CD14-positive monocyte (primary cell): ENCODE measurements at regions not wholly inside any gene's neighbourhood (a gene's known extent, or its start where the extent isn't known, plus 50 kb on each side); places are given as distances from the start of the nearest gene placed in this dataset.
"Not testable (repeated sequence)": the region's sequence is repeated elsewhere in the genome, so short reads cannot be mapped to it uniquely, and the experiment has no call there.

Experiments
- DNase-seq, 3 donors: peaks; one replicate each; pipeline ENCODE4 v3.0.0-alpha.2; 2011 to 2022
- H2AFZ ChIP-seq: 2 replicates; pipeline ENCODE4 v1.6.0; 2012; ENCODE audit warnings: mild to moderate bottlenecking, low read depth, low read length, inconsistent platforms; ENCODE audit not compliant: insufficient read depth, poor library complexity, severe bottlenecking
- H3K27ac ChIP-seq, 2 donors: 1 replicate in 1 of 2; 2 replicates in 1 of 2; pipeline ENCODE4 v1.5.1; 2012 to 2013; ENCODE audit warnings: low read length in 2 of 2, control low read depth in 1 of 2, inconsistent platforms in 1 of 2, low read depth in 1 of 2, mild to moderate bottlenecking in 1 of 2
- H3K27me3 ChIP-seq, 2 donors: one replicate each; pipeline versions ENCODE4 v1.6.0 to v1.6.1; 2011 to 2013; ENCODE audit warnings: low read length in 2 of 2; ENCODE audit not compliant: control insufficient read depth in 2 of 2, insufficient read depth in 2 of 2
- H3K36me3 ChIP-seq, 2 donors: replicated peaks in 1 of 2; 1 replicate in 1 of 2; 2 replicates in 1 of 2; pipeline versions ENCODE4 v1.5.1 to v1.6.1; 2012 to 2013; ENCODE audit warnings: low read length in 2 of 2, control low read depth in 1 of 2, inconsistent platforms in 1 of 2, mild to moderate bottlenecking in 1 of 2; ENCODE audit not compliant: insufficient read depth in 2 of 2, control insufficient read depth in 1 of 2
- H3K4me1 ChIP-seq, 2 donors: 1 replicate in 1 of 2; 2 replicates in 1 of 2; pipeline versions ENCODE4 v1.5.1 to v1.6.1; 2012 to 2013; ENCODE audit warnings: low read length in 2 of 2, control low read depth in 1 of 2, inconsistent platforms in 1 of 2, mild to moderate bottlenecking in 1 of 2, moderate library complexity in 1 of 2; ENCODE audit not compliant: insufficient read depth in 2 of 2, control insufficient read depth in 1 of 2
- H3K4me2 ChIP-seq: replicated peaks from 2 replicates; pipeline ENCODE3; 2012; ENCODE audit warnings: low read length, moderate library complexity, mild to moderate bottlenecking; ENCODE audit not compliant: poor library complexity, severe bottlenecking; ENCODE audit errors: extremely low read depth
- H3K4me3 ChIP-seq, 3 experiments: fragments of 200-600 bp in 1 of 3; sonication (generic) in 1 of 3; replicated peaks in 1 of 3; 1 replicate in 2 of 3; 2 replicates in 1 of 3; pipeline ENCODE4 v1.5.1; 2011 to 2013; ENCODE audit warnings: low read length in 3 of 3, mild to moderate bottlenecking in 3 of 3, control low read depth in 2 of 3, low read depth in 2 of 3, inconsistent platforms in 1 of 3, moderate library complexity in 1 of 3
- H3K79me2 ChIP-seq: 2 replicates; pipeline ENCODE4 v1.6.0; 2012; ENCODE audit warnings: mild to moderate bottlenecking, control low read depth, inconsistent platforms, low read length, moderate library complexity; ENCODE audit not compliant: insufficient read depth
- H3K9ac ChIP-seq: 2 replicates; pipeline ENCODE4 v1.6.0; 2017; ENCODE audit warnings: low read length, mild to moderate bottlenecking; ENCODE audit not compliant: insufficient read depth, poor library complexity, severe bottlenecking
- H3K9me3 ChIP-seq, 2 donors: replicated peaks in 1 of 2; 1 replicate in 1 of 2; 2 replicates in 1 of 2; pipeline versions ENCODE4 v1.5.1 to v1.6.1; 2012 to 2013; ENCODE audit warnings: low read length in 2 of 2, control low read depth in 1 of 2; ENCODE audit not compliant: control insufficient read depth in 1 of 2, insufficient read depth in 1 of 2
- H4K20me1 ChIP-seq: 2 replicates; pipeline ENCODE4 v1.6.0; 2012; ENCODE audit warnings: mild to moderate bottlenecking, low read length, control low read depth, moderate library complexity; ENCODE audit not compliant: insufficient read depth
- H3K27ac Mint-ChIP-seq, 7 donors: one replicate each; pipeline ENCODE4 v1.8.0; 2020; ENCODE audit warnings: mild to moderate bottlenecking in 7 of 7, mixed read lengths in 7 of 7, moderate library complexity in 6 of 7, inconsistent platforms in 2 of 7
- H3K27me3 Mint-ChIP-seq, 3 donors: one replicate each; pipeline ENCODE4 v1.8.0; 2021 to 2022; ENCODE audit warnings: low read depth in 3 of 3, mild to moderate bottlenecking in 3 of 3, mixed read lengths in 3 of 3, moderate library complexity in 3 of 3, inconsistent platforms in 1 of 3
- H3K36me3 Mint-ChIP-seq, 2 donors: one replicate each; pipeline ENCODE4 v1.8.0; 2020; ENCODE audit warnings: mixed read lengths in 2 of 2, inconsistent platforms in 1 of 2, mild to moderate bottlenecking in 1 of 2
- H3K4me1 Mint-ChIP-seq: one replicate; pipeline ENCODE4 v1.8.0; 2020; ENCODE audit warnings: mild to moderate bottlenecking, mixed read lengths
- H3K4me3 Mint-ChIP-seq, 2 donors: one replicate each; pipeline ENCODE4 v1.8.0; 2020; ENCODE audit warnings: mild to moderate bottlenecking in 2 of 2, mixed read lengths in 2 of 2, moderate library complexity in 1 of 2
- H3K9me3 Mint-ChIP-seq, 7 donors: one replicate each; pipeline ENCODE4 v1.8.0; 2020 to 2022; ENCODE audit warnings: mixed read lengths in 7 of 7, mild to moderate bottlenecking in 6 of 7, moderate library complexity in 6 of 7, inconsistent platforms in 2 of 7
- WGBS: methylation state at CpG from one replicate; pipeline ENCODE4 v1.1.5; 2013; ENCODE audit warnings: missing lambda C conversion rate; ENCODE audit not compliant: insufficient coverage; 5-methylcytosine and 5-hydroxymethylcytosine counted together
- intact Hi-C, 2 donors: fragments of 100-400 bp; cut with micrococcal nuclease; formaldehyde crosslinking; loops; one replicate each; pipeline versions ENCODE4 v1.15.0 to v1.15.1; 2023

GRCh38 chr16:88152879-88153278 is 201.6 kb downstream of the BANP start:
- H3K27ac ChIP-seq, H3K36me3 ChIP-seq, H2AFZ ChIP-seq, DNase-seq, H3K27ac Mint-ChIP-seq, H3K9me3 ChIP-seq, H3K36me3 Mint-ChIP-seq, H3K4me3 ChIP-seq, H3K4me3 Mint-ChIP-seq, H3K4me2 ChIP-seq, H3K4me1 ChIP-seq, H3K4me1 Mint-ChIP-seq, H4K20me1 ChIP-seq, H3K27me3 ChIP-seq, H3K27me3 Mint-ChIP-seq, H3K79me2 ChIP-seq, H3K9me3 Mint-ChIP-seq, H3K9ac ChIP-seq, intact Hi-C loops: not testable (repeated sequence)
- WGBS, result 99% methylated on average over 11 of the region's 20 CpGs

GRCh38 chr16:88153516-88153915 is 202.3 kb downstream of the BANP start:
- H4K20me1 ChIP-seq, H3K4me2 ChIP-seq, H3K27me3 ChIP-seq, H3K27ac ChIP-seq, H3K4me3 Mint-ChIP-seq, H3K27ac Mint-ChIP-seq, H3K36me3 Mint-ChIP-seq, H3K79me2 ChIP-seq, H3K4me1 Mint-ChIP-seq, H3K36me3 ChIP-seq, H3K9me3 Mint-ChIP-seq, DNase-seq, H3K4me3 ChIP-seq, H2AFZ ChIP-seq, H3K9me3 ChIP-seq, H3K9ac ChIP-seq, intact Hi-C loops, H3K27me3 Mint-ChIP-seq, H3K4me1 ChIP-seq: not testable (repeated sequence)
- WGBS, result 88% methylated on average over 5 of the region's 12 CpGs

- H3K79me2 ChIP-seq, H3K27ac ChIP-seq, H3K27ac Mint-ChIP-seq, H3K4me3 ChIP-seq, H3K4me1 ChIP-seq, H3K36me3 ChIP-seq, H3K4me3 Mint-ChIP-seq, H3K4me2 ChIP-seq, H3K36me3 Mint-ChIP-seq, intact Hi-C loops, H3K9me3 ChIP-seq, H3K9me3 Mint-ChIP-seq, H3K9ac ChIP-seq, H4K20me1 ChIP-seq, H3K4me1 Mint-ChIP-seq, DNase-seq, H3K27me3 Mint-ChIP-seq, H2AFZ ChIP-seq, H3K27me3 ChIP-seq: not testable (repeated sequence)
- 88% methylated on average over 8 of the region's 8 CpGs for WGBS
Observed at GRCh38 chr16:88154886-88155285, 203.7 kb downstream of the BANP start.

DNA sequence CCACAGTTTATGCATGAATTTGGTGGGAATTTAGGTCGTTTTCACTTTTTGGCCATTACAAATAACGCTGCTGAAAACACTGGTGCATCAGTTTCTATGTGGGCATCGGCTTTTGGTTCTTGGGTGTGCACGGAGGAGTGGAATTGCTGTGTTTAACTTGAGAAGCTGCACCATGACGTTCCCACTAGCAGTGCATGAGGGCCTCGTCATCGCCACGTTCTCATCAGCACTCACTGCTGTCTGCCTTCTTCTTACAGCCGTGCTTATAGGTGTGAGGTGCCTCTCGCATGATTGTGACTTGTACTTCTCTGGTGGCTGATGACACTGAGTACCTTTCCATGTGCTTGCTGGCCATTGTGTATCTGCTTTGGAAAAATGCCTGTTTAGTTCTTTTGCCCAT is 204.4 kb downstream of the BANP start:
- DNase-seq, H3K4me3 Mint-ChIP-seq, H2AFZ ChIP-seq, H3K36me3 ChIP-seq, H3K79me2 ChIP-seq, intact Hi-C loops, H3K4me1 ChIP-seq, H3K27me3 ChIP-seq, H3K4me2 ChIP-seq, H3K9me3 Mint-ChIP-seq, H3K4me1 Mint-ChIP-seq, H4K20me1 ChIP-seq, H3K9me3 ChIP-seq, H3K9ac ChIP-seq, H3K27ac Mint-ChIP-seq, H3K4me3 ChIP-seq, H3K27ac ChIP-seq, H3K36me3 Mint-ChIP-seq: not testable (repeated sequence)
- peaks cover 5 to 10% (median 7%) of the 10 kb centered on the region in 3 donors for H3K27me3 Mint-ChIP-seq
- no CpG with 5 or more reads among the region's 10 CpGs for WGBS
